AG04450 (cell line): ENCODE measurements at regions not wholly inside any gene's neighbourhood (a gene's known extent, or its start where the extent isn't known, plus 50 kb on each side); places are given as distances from the start of the nearest gene placed in this dataset.

ENCODE experiments used
- CTCF ChIA-PET: fragments of 300-600, 350-600 bp; formaldehyde crosslinking; extraction: SDS; loops from one replicate; lab custom pipeline; 2022; ENCODE audit warnings: antibody characterized with exemption, inconsistent platforms; lab: Charles Lee
- POLR2A ChIA-PET: fragments of 350-600 bp; formaldehyde crosslinking; extraction: SDS; loops from one replicate; lab custom pipeline; 2021; ENCODE audit warnings: antibody characterized with exemption, inconsistent platforms; lab: Yijun Ruan, JAX
- DNase-seq: peaks from one replicate; pipeline ENCODE4 v3.0.0-alpha.2; 2011; ENCODE audit warnings: low read depth, low spot score
- H3K27ac ChIP-seq: one replicate; pipeline ENCODE4 v1.5.1; 2012; ENCODE audit warnings: low read depth, low read length, control low read depth
- H3K27me3 ChIP-seq: one replicate; pipeline ENCODE4 v1.6.0; 2012; ENCODE audit warnings: low read length; ENCODE audit not compliant: control insufficient read depth, insufficient read depth
- H3K4me3 ChIP-seq: 2 replicates; pipeline ENCODE4 v1.5.1; 2011; ENCODE audit warnings: mild to moderate bottlenecking, low read depth, low read length, control low read depth
- H3K9me3 ChIP-seq: 2 replicates; pipeline ENCODE4 v1.5.1; 2012; ENCODE audit warnings: low read length; ENCODE audit not compliant: control insufficient read depth, insufficient read depth
- TF ChIP-seq, protein P1 (sequence below): IDR thresholded peaks from 2 replicates; pipeline ENCODE4 v1.5.1; 2011; ENCODE audit warnings: low read depth, low read length, control low read depth, inconsistent platforms

DNA sequence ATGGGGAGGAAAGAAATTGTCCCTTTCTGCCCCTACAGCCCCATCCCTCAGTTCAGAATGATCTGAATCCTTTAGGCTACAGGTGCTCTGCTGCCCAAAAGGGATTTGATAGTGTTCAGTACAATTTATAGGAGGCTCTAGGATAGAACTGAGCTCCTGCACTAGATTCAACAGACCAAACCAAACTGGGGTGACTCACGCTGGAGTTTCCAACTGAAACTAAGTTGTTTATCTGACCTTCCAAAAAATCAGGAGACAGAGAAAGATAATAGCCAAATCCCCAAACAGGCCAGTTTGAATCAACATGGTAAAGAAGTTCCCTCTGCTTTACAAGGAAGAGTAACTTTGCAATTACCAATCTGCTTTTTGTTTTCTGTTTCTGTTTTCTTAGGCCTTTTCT lies 72.7 kb upstream of the MBOAT2 start:
- no peaks in the 10 kb centered on the region; the same call in 1 of the 2 replicates for H3K9me3 ChIP-seq
- TF ChIP-seq, protein P1, sequence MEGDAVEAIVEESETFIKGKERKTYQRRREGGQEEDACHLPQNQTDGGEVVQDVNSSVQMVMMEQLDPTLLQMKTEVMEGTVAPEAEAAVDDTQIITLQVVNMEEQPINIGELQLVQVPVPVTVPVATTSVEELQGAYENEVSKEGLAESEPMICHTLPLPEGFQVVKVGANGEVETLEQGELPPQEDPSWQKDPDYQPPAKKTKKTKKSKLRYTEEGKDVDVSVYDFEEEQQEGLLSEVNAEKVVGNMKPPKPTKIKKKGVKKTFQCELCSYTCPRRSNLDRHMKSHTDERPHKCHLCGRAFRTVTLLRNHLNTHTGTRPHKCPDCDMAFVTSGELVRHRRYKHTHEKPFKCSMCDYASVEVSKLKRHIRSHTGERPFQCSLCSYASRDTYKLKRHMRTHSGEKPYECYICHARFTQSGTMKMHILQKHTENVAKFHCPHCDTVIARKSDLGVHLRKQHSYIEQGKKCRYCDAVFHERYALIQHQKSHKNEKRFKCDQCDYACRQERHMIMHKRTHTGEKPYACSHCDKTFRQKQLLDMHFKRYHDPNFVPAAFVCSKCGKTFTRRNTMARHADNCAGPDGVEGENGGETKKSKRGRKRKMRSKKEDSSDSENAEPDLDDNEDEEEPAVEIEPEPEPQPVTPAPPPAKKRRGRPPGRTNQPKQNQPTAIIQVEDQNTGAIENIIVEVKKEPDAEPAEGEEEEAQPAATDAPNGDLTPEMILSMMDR: no peak
- POLR2A ChIA-PET: no interaction called here
- H3K4me3 ChIP-seq: no peak overlapping the region
- no peak for DNase-seq
- no peak overlapping the region for H3K27ac ChIP-seq
- CTCF ChIA-PET: no interaction called here
- no peaks in the 10 kb centered on the region for H3K27me3 ChIP-seq

DNA sequence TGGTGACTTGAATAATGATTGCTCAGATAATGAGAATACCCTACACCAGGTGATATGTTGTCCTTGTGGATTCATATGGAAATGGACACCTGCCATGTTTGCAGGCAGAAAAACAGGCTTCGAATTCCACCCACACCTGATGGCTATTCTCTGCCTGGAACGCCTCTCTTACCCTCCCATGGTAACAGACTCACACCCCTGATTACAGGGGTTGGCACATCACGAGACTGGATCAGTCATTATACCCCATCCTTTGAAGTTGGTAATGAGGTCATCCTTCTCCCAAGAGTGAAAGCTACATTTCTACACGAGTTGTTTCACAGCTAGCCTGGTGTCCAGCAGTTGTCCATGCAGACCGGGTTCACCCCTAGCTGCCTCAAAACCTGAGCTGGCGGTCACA lies 71.4 kb upstream of the MBOAT2 start:
- CTCF ChIA-PET: no interaction called here
- Histone ChIP-seq H3K9me3 (no peaks in the 10 kb centered on the region), H3K27ac (no peak overlapping the region), H3K27me3 (no peaks in the 10 kb centered on the region), H3K4me3 (no peak overlapping the region)
- DNase-seq: no peak
- POLR2A ChIA-PET: no interaction called here
- TF ChIP-seq, protein P1: no peak

DNA sequence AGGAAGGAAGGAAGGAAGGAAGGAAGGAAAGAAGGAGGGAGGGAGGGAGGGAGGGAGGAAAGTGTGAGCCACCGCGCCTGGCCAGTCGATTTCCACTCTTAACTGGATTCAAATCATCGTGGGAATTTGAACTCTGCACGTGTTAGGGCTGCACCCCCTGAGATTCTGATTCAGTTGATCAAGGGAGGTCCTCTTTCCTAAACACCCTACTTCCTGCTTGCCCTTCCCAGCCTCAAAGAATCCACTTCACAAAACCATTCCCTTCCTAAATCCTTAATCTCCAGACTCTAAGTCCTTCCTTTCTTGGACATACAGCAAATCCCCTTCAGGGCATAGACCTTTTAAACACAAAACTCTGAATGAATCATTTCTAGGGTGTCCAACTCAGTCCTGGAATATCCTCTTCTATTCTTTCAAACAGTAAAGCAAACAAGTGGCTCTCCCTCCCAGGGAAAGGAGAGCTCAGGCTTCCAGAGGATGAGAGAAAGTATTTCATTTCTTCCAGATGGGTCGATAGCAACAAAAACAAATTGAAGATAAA lies 68.2 kb upstream of the MBOAT2 start:
- no peak for DNase-seq
- no peak overlapping the region for H3K27ac ChIP-seq
- H3K9me3 ChIP-seq: peaks cover 3% of the 10 kb centered on the region; the same call in 1 of the 2 replicates
- TF ChIP-seq, protein P1: no peak
- POLR2A ChIA-PET: no interaction called here
- no peaks in the 10 kb centered on the region for H3K27me3 ChIP-seq
- CTCF ChIA-PET: no interaction called here
- no peak overlapping the region for H3K4me3 ChIP-seq

DNA sequence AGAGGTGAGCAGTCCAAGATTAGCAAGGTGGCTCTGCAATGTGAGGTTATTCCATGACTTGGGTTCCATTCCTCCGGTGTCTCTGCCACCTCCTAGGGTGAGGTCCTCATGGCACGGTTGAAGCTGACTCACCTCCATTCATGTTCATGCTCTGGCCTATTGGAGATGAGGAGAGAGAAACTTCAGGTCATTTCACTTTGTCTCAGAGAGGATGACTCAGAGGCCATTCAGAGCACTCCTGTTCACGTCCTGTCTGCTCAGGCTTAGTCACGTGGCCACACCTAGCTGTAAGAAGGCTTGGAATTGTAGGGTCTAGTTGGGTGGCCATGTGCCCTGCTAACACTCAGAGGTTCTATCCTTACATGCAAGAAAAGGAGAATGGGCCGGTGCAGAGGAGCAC lies 67.5 kb upstream of the MBOAT2 start:
- Histone ChIP-seq H3K4me3 (no peak overlapping the region), H3K9me3 (peaks cover 6% of the 10 kb centered on the region; the same call in 1 of the 2 replicates), H3K27ac (no peak overlapping the region), H3K27me3 (no peaks in the 10 kb centered on the region)
- DNase-seq: no peak
- TF ChIP-seq, protein P1: no peak
- ChIA-PET CTCF (no interaction called here), POLR2A (no interaction called here)

DNA sequence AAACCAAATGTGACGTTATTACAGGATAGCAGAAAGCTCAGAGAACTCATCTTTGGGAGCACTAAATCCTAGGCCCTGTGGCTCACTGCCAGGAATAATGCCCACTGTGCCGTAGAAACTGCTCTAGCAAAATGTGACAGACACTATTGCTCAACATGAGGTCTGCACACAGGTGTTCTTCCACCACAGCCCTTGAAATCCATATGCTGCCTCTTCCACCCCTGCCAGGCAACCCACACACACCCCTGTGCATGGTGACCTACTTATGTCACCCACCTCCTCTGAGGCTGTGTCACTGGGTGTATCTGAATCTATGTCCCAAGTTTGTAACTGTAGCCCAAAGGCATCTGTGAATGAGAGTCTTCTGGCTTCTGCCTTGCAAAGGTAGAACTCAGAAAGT lies 66.1 kb upstream of the MBOAT2 start:
- TF ChIP-seq, protein P1: no peak
- ChIA-PET POLR2A (interaction anchor here (1.1 kb wide), 1 partner anchor 43 kb away, joined by 6 read pairs; no protein-coding TSS in a partner anchor), CTCF (no interaction called here)
- Histone ChIP-seq H3K9me3 (peaks cover 6% of the 10 kb centered on the region; the same call in 1 of the 2 replicates), H3K4me3 (no peak overlapping the region), H3K27me3 (no peaks in the 10 kb centered on the region), H3K27ac (no peak overlapping the region)
- DNase-seq: no peak
